Prostate gland (tissue), 2 donors: ENCODE measurements at regions not wholly inside any gene's neighbourhood (a gene's known extent, or its start where the extent isn't known, plus 50 kb on each side); places are given as distances from the start of the nearest gene placed in this dataset.

Experiments
- CTCF ChIP-seq, 4 experiments: fragments of 200-600 bp in 2 of 4; fragments of 450-650 bp in 2 of 4; sonication (generic) in 2 of 4; IDR thresholded peaks; 1 replicate in 3 of 4; 2 replicates in 1 of 4; pipeline ENCODE4 v1.5.1; 2016 to 2019; ENCODE audit warnings: antibody characterized with exemption in 4 of 4, mild to moderate bottlenecking in 2 of 4, moderate library complexity in 2 of 4
- POLR2A ChIP-seq: fragments of 450-650 bp; IDR thresholded peaks from one replicate; pipeline ENCODE4 v1.6.1; 2016; ENCODE audit warnings: antibody characterized with exemption, mild to moderate bottlenecking
- POLR2AphosphoS5 ChIP-seq: sonication (generic); formaldehyde crosslinking; IDR thresholded peaks from one replicate; pipeline ENCODE4 v1.6.1; 2017; ENCODE audit warnings: antibody characterized with exemption

DNA sequence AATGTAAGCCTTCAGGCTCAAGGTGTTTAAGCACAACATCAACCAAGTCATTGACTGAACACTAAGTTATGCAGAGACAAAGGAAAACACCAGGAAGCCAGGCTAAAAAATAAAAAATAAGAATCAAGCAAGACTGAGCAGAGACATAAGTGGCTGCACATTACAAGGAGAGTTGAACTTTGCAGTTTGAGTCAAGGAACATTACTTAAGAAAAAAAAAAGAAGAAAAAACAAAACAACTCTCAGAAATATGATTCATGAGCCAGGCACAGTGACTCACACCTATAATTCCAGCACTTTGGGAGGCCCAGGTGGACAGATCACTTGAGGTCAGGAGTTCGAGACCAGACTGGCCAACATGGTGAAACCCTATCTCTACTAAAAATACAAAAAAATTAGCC lies 168.1 kb downstream of the C16orf95 start:
- no peak for TF ChIP-seq POLR2A
- no peak for TF ChIP-seq CTCF (IDR thresholded peaks at IDR 0.05)
- no peak for TF ChIP-seq POLR2AphosphoS5
